Naive thymus-derived CD4-positive, alpha-beta T cell (primary cell): ENCODE measurements at regions not wholly inside any gene's neighbourhood (a gene's known extent, or its start where the extent isn't known, plus 50 kb on each side); places are given as distances from the start of the nearest gene placed in this dataset.
A peak's percentile ranks its signal among the peaks of the same experiment; 100 is the strongest.
"Not testable (repeated sequence)": the region's sequence is repeated elsewhere in the genome, so short reads cannot be mapped to it uniquely, and the experiment has no call there.

Experiments used
- ATAC-seq: fragments of 150-1000 bp; cut with Tn5 transposase; 2 replicates; pipeline ENCODE4 v1.10.0; 2021; ENCODE audit warnings: mild to moderate bottlenecking, moderate library complexity
- CTCF ChIA-PET: fragments of 350-600 bp; sonication (Branson Sonifier 250); formaldehyde crosslinking; loops from one replicate; lab custom pipeline; 2021; ENCODE audit warnings: antibody characterized with exemption; lab: Charles Lee
- POLR2A ChIA-PET: fragments of 350-600 bp; sonication (Branson Sonifier 250); formaldehyde crosslinking; loops from one replicate; lab custom pipeline; 2021; ENCODE audit warnings: antibody characterized with exemption, inconsistent platforms; lab: Charles Lee
- DNase-seq, 9 donors: peaks; one replicate each; pipeline versions ENCODE4 v3.0.0 to v3.0.0-alpha.2; 2020 to 2022; ENCODE audit warnings: mixed read lengths in 1 of 9
- H3K27ac ChIP-seq: one replicate; pipeline ENCODE4 v1.7.0; 2013; ENCODE audit warnings: mild to moderate bottlenecking, low read depth, low read length, moderate library complexity
- H3K27me3 ChIP-seq, 2 donors: one replicate each; pipeline ENCODE4 v1.7.0; 2013; ENCODE audit warnings: low read length in 2 of 2, mild to moderate bottlenecking in 2 of 2, moderate library complexity in 2 of 2; ENCODE audit not compliant: control insufficient read depth in 2 of 2, insufficient read depth in 2 of 2
- H3K36me3 ChIP-seq, 3 experiments: 1 replicate in 2 of 3; 2 replicates in 1 of 3; pipeline ENCODE4 v1.7.0; 2013; ENCODE audit warnings: low read length in 3 of 3, mild to moderate bottlenecking in 3 of 3, moderate library complexity in 1 of 3; ENCODE audit not compliant: insufficient read depth in 3 of 3, control insufficient read depth in 2 of 3
- H3K4me1 ChIP-seq, 2 donors: one replicate each; pipeline ENCODE4 v1.7.0; 2013; ENCODE audit warnings: low read length in 2 of 2, mild to moderate bottlenecking in 2 of 2, moderate library complexity in 1 of 2; ENCODE audit not compliant: control insufficient read depth in 2 of 2, insufficient read depth in 2 of 2
- H3K4me3 ChIP-seq: 2 replicates; pipeline ENCODE4 v1.7.0; 2013; ENCODE audit warnings: mild to moderate bottlenecking, low read length
- H3K9me3 ChIP-seq, 3 experiments: 1 replicate in 2 of 3; 2 replicates in 1 of 3; pipeline ENCODE4 v1.7.0; 2013; ENCODE audit warnings: low read length in 3 of 3; ENCODE audit not compliant: control insufficient read depth in 2 of 3
- H3K27ac Mint-ChIP-seq, 9 donors: one replicate each; pipeline ENCODE4 v1.8.0; 2020 to 2022; ENCODE audit warnings: mixed read lengths in 9 of 9, mild to moderate bottlenecking in 8 of 9, moderate library complexity in 5 of 9, inconsistent platforms in 2 of 9
- H3K27me3 Mint-ChIP-seq, 5 donors: one replicate each; pipeline ENCODE4 v1.8.0; 2021 to 2022; ENCODE audit warnings: mixed read lengths in 5 of 5, mild to moderate bottlenecking in 1 of 5
- H3K36me3 Mint-ChIP-seq, 5 donors: one replicate each; pipeline ENCODE4 v1.8.0; 2020 to 2022; ENCODE audit warnings: mixed read lengths in 5 of 5, mild to moderate bottlenecking in 3 of 5, inconsistent platforms in 1 of 5
- H3K4me1 Mint-ChIP-seq, 7 donors: one replicate each; pipeline ENCODE4 v1.8.0; 2020 to 2022; ENCODE audit warnings: mixed read lengths in 7 of 7, mild to moderate bottlenecking in 3 of 7, inconsistent platforms in 1 of 7
- H3K4me3 Mint-ChIP-seq, 10 donors: one replicate each; pipeline ENCODE4 v1.8.0; 2020 to 2022; ENCODE audit warnings: mild to moderate bottlenecking in 10 of 10, mixed read lengths in 10 of 10, moderate library complexity in 6 of 10, inconsistent platforms in 2 of 10
- H3K9me3 Mint-ChIP-seq, 11 donors: one replicate each; pipeline ENCODE4 v1.8.0; 2020 to 2022; ENCODE audit warnings: mixed read lengths in 11 of 11, mild to moderate bottlenecking in 4 of 11, inconsistent platforms in 1 of 11, moderate library complexity in 1 of 11
- intact Hi-C, 2 donors: fragments of 100-400 bp; cut with micrococcal nuclease; formaldehyde crosslinking; loops; one replicate each; pipeline ENCODE4 v1.15.1; 2023

DNA sequence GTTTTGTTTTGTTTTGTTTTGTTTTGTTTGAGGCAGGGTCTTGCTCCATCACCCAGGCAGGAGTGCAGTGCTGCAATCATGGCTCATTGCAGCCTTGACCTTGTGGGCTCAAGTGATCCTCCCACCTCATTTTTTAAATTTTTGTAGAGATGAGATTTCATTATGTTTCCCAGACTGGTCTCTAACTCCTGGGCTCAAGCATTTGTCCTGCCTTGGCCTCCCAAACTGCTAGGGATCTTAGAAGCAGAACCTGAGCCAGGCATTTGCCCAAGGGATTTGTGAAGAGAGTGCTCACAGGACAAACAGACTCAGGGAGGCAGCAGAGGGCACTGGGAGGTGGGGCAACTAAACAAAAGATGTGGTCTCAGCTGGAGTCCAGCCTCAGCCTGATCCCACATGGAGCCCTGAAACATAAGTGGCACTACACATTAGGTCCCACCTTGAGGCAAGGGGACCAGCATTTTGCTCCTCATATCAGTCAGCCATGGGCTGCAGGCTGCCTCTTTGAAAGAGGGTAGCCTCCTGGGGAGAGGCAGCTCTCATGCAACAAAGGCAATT is 86.2 kb upstream of the CMKLR1 start:
- ChIA-PET POLR2A (no interaction called here), CTCF (no interaction called here)
- peaks cover 0 to 2% (median 0%) of the 10 kb centered on the region in 11 donors for H3K9me3 Mint-ChIP-seq

DNA sequence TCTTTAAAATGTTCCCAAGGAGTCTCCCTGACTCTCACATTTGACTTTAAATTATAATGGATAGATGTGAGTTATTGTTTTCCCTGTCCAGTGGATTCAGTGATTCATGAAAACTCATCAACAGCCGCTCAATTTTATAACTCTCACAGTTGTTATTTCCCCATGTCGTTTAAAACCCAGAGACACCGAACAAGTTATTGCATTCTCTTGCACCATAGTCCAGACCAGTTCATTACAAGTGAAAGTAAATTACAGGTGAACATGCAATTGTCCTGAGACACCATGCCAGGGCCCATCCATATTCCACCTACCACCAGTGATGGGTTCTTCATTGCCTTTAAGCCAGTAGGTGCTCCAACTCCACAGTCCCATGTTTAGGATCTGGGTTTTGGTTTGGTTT is 85.7 kb upstream of the CMKLR1 start:
- H3K9me3 Mint-ChIP-seq, result peaks cover 0 to 7% (median 2%) of the 10 kb centered on the region in 11 donors
- no peak overlapping the region for H3K4me3 ChIP-seq
- H3K9me3 ChIP-seq, result no peaks in the 10 kb centered on the region
- no peaks in the 10 kb centered on the region for H3K4me1 ChIP-seq
- CTCF ChIA-PET, result no interaction called here
- H3K4me1 Mint-ChIP-seq, result no peaks in the 10 kb centered on the region
- DNase-seq (no peak), ATAC-seq (no peak)
- no peaks in the 10 kb centered on the region for H3K27me3 ChIP-seq
- H3K36me3 Mint-ChIP-seq, result peaks cover 0 to 4% (median 0%) of the 10 kb centered on the region in 5 donors
- H3K27me3 Mint-ChIP-seq, result peaks cover 0 to 40% (median 20%) of the 10 kb centered on the region in 5 donors
- no peaks in the 10 kb centered on the region for H3K36me3 ChIP-seq
- H3K27ac Mint-ChIP-seq, result no peak overlapping the region
- intact Hi-C loops, result no loop called here
- POLR2A ChIA-PET, result no interaction called here
- H3K27ac ChIP-seq, result no peak overlapping the region
- peak overlapping the region in 1 of 10 donors; percentile 43 for H3K4me3 Mint-ChIP-seq

More for the DNA sequence above, 86.2 kb upstream of the CMKLR1 start:
- Mint-ChIP-seq H3K36me3 (peaks cover 0 to 4% (median 0%) of the 10 kb centered on the region in 5 donors), H3K4me1 (no peaks in the 10 kb centered on the region), H3K4me3 (no peak overlapping the region), H3K27me3 (peaks cover 0 to 41% (median 20%) of the 10 kb centered on the region in 5 donors), H3K27ac (no peak overlapping the region)
- DNase-seq, result no peak
- H3K4me1 ChIP-seq, result no peaks in the 10 kb centered on the region
- H3K9me3 ChIP-seq, result no peaks in the 10 kb centered on the region
- no peak overlapping the region for H3K4me3 ChIP-seq
- no peak for ATAC-seq
- H3K27ac ChIP-seq, result no peak overlapping the region
- intact Hi-C loops, result no loop called here
- H3K27me3 ChIP-seq, result no peaks in the 10 kb centered on the region
- H3K36me3 ChIP-seq, result no peaks in the 10 kb centered on the region

DNA sequence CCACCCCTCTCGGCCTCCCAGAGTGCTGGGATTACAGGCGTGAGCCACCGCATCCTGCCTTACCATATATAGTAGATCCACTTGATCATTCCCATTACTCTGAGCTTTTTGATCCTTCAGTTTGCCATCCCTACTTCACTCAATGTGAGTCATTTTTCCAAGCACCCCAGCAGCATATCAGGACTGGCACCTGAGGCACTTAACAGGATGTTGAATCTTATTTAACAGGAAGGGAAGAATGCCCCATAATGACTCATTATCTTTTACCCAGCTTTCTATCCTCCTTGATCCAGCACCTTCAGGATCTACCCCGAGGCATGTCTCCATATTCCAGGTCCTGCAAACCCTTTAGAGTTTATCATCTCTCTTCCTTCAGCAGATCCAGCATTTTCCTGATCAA is 84.9 kb upstream of the CMKLR1 start:
- no peak overlapping the region for H3K27ac Mint-ChIP-seq

DNA sequence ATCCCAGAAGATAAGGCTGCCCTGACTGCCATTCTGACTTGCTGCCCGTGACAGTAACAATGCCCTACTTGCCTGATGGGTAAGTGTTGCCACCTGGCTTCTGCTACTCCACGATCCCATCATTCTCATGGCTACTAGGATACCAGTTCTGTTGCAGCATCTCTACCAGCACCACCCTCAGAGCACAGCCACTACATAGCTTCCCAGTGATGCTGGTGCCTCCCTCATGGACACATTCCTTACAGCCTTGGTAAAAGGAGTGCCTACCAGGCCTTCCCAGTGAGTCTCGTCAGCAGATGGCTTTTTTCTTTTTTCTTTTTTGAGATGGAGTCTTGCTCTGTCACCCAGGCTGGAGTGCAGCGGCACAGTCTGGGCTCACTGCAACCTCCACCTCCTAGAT is 84.4 kb upstream of the CMKLR1 start:
- H3K4me1 Mint-ChIP-seq, result no peaks in the 10 kb centered on the region
- no peak overlapping the region for H3K4me3 Mint-ChIP-seq
- DNase-seq (no peak), ATAC-seq (no peak)
- Histone ChIP-seq H3K27me3 (no peaks in the 10 kb centered on the region), H3K36me3 (no peaks in the 10 kb centered on the region), H3K4me3 (no peak overlapping the region), H3K27ac (no peak overlapping the region), H3K9me3 (no peaks in the 10 kb centered on the region), H3K4me1 (no peaks in the 10 kb centered on the region)
- intact Hi-C loops, result no loop called here
- peaks cover 0 to 4% (median 0%) of the 10 kb centered on the region in 5 donors for H3K36me3 Mint-ChIP-seq
- CTCF ChIA-PET, result no interaction called here
- no peak overlapping the region for H3K27ac Mint-ChIP-seq
- POLR2A ChIA-PET, result no interaction called here
- H3K27me3 Mint-ChIP-seq, result peaks cover 0 to 34% (median 20%) of the 10 kb centered on the region in 5 donors
- H3K9me3 Mint-ChIP-seq, result peaks cover 0 to 10% (median 2%) of the 10 kb centered on the region in 11 donors

More for the DNA sequence above, 84.9 kb upstream of the CMKLR1 start:
- Mint-ChIP-seq H3K27me3 (peaks cover 0 to 35% (median 20%) of the 10 kb centered on the region in 5 donors), H3K36me3 (peaks cover 0 to 4% (median 0%) of the 10 kb centered on the region in 5 donors), H3K4me1 (no peaks in the 10 kb centered on the region), H3K4me3 (no peak overlapping the region), H3K9me3 (peaks cover 0 to 10% (median 2%) of the 10 kb centered on the region in 11 donors)
- Histone ChIP-seq H3K27ac (no peak overlapping the region), H3K4me3 (no peak overlapping the region), H3K36me3 (no peaks in the 10 kb centered on the region), H3K4me1 (no peaks in the 10 kb centered on the region), H3K9me3 (no peaks in the 10 kb centered on the region), H3K27me3 (no peaks in the 10 kb centered on the region)
- intact Hi-C loops, result no loop called here
- ATAC-seq (no peak), DNase-seq (no peak)
- ChIA-PET CTCF (no interaction called here), POLR2A (no interaction called here)

DNA sequence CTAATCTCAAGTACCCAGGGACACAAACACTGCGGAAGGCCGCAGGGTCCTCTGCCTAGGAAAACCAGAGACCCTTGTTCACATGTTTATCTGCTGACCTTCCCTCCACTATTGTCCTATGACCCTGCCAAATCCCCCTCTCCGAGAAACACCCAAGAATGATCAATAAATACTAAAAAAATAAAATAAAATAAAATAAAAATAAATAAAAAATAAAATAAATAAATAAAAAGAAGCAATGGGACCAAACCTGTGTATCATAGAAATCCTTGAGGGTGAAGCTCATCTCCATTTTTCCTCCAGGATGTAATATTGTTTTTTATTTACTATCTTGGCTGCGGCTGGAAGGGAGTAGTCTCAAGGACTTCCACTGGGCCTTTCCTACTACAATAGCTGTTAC is 82.0 kb upstream of the CMKLR1 start:
- peaks cover 0 to 18% (median 13%) of the 10 kb centered on the region in 5 donors for H3K27me3 Mint-ChIP-seq

DNA sequence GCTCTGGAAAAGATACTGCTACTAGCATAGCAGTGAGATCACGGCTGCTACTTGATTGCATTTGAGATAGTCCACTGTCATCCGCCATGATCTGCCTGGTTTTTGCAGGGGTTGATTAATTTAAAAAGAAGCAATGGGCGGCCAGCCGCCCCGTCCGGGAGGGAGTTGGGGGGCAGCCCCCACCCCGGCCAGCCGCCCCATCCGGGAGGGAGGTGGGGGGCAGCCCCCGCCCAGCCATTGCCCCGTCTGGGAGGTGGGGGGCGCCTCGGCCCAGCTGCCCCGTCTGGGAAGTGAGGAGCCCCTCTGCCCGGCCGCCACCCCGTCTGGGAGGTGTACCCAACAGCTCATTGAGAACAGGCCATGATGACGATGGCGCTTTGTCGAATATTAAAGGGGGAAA is 81.3 kb upstream of the CMKLR1 start:
- POLR2A ChIA-PET, H3K36me3 ChIP-seq, H3K4me1 ChIP-seq, H3K27me3 ChIP-seq, CTCF ChIA-PET, H3K4me3 Mint-ChIP-seq, H3K36me3 Mint-ChIP-seq, H3K4me1 Mint-ChIP-seq, H3K9me3 ChIP-seq, DNase-seq, H3K27ac ChIP-seq, ATAC-seq, H3K27ac Mint-ChIP-seq, intact Hi-C loops, H3K4me3 ChIP-seq: not testable (repeated sequence)
- Mint-ChIP-seq H3K27me3 (peaks cover 0 to 13% (median 6%) of the 10 kb centered on the region in 5 donors), H3K9me3 (peaks cover 0 to 16% (median 7%) of the 10 kb centered on the region in 11 donors)

More for the DNA sequence above, 82.0 kb upstream of the CMKLR1 start:
- H3K36me3 Mint-ChIP-seq, H3K4me1 ChIP-seq, H3K36me3 ChIP-seq, CTCF ChIA-PET, H3K27ac ChIP-seq, H3K27ac Mint-ChIP-seq, H3K4me3 ChIP-seq, H3K27me3 ChIP-seq, intact Hi-C loops, DNase-seq, H3K4me3 Mint-ChIP-seq, POLR2A ChIA-PET, H3K4me1 Mint-ChIP-seq, ATAC-seq, H3K9me3 ChIP-seq: not testable (repeated sequence)
- peaks cover 0 to 15% (median 6%) of the 10 kb centered on the region in 11 donors for H3K9me3 Mint-ChIP-seq

DNA sequence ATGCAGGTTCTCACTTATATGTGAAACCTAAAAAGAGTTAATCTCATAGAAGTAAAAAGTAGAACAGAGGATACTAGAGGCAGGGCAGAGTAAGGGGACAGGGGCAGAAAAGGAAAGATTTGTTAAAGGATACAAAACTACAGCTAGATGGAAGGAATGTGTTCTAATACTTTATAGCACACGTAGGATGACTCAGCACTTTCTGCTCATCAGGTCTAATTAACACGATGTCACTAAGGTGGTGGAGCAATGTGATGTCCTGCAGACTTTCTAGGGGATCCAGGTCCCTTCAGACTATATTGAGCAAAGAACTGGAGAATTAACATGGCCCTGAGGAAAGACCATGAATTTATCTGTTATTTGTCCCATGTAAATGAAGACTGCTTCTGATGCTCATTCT is 80.8 kb upstream of the CMKLR1 start:
- no peak overlapping the region for H3K27ac ChIP-seq
- POLR2A ChIA-PET, result no interaction called here
- intact Hi-C loops, result no loop called here
- DNase-seq (no peak), ATAC-seq (no peak)
- Mint-ChIP-seq H3K27ac (no peak overlapping the region), H3K4me3 (no peak overlapping the region), H3K4me1 (no peaks in the 10 kb centered on the region), H3K27me3 (peaks cover 0 to 13% (median 5%) of the 10 kb centered on the region in 5 donors), H3K9me3 (peaks cover 0 to 16% (median 7%) of the 10 kb centered on the region in 11 donors), H3K36me3 (no peaks in the 10 kb centered on the region)
- CTCF ChIA-PET, result no interaction called here
- no peaks in the 10 kb centered on the region for H3K9me3 ChIP-seq
- H3K36me3 ChIP-seq, result no peaks in the 10 kb centered on the region
- H3K4me1 ChIP-seq, result no peaks in the 10 kb centered on the region
- H3K4me3 ChIP-seq, result no peak overlapping the region
- H3K27me3 ChIP-seq, result no peaks in the 10 kb centered on the region
